Sciatic nerve (tissue), 2 donors: ENCODE measurements at regions not wholly inside any gene's neighbourhood (a gene's known extent, or its start where the extent isn't known, plus 50 kb on each side); places are given as distances from the start of the nearest gene placed in this dataset.
A peak's percentile ranks its signal among the peaks of the same experiment; 100 is the strongest.
"Not testable (repeated sequence)": the region's sequence is repeated elsewhere in the genome, so short reads cannot be mapped to it uniquely, and the experiment has no call there.

ENCODE experiments used
- ATAC-seq: fragments of 200-7000 bp; cut with Tn5 transposase; one replicate; pipeline ENCODE4 v1.9.1; 2020; ENCODE audit warnings: mild to moderate bottlenecking, moderate library complexity
- DNase-seq: peaks from one replicate; pipeline ENCODE4 v3.0.0-alpha.2; 2020; ENCODE audit warnings: low spot score
- intact Hi-C: fragments of 100-400 bp; cut with DNase I; formaldehyde crosslinking; loops from one replicate; pipeline ENCODE4 v1.14.2; 2022
- donor health status: DM: no; HTN: no; CAD: no.
- donor health status: DM: no; HTN: no; CAD: no.

DNA sequence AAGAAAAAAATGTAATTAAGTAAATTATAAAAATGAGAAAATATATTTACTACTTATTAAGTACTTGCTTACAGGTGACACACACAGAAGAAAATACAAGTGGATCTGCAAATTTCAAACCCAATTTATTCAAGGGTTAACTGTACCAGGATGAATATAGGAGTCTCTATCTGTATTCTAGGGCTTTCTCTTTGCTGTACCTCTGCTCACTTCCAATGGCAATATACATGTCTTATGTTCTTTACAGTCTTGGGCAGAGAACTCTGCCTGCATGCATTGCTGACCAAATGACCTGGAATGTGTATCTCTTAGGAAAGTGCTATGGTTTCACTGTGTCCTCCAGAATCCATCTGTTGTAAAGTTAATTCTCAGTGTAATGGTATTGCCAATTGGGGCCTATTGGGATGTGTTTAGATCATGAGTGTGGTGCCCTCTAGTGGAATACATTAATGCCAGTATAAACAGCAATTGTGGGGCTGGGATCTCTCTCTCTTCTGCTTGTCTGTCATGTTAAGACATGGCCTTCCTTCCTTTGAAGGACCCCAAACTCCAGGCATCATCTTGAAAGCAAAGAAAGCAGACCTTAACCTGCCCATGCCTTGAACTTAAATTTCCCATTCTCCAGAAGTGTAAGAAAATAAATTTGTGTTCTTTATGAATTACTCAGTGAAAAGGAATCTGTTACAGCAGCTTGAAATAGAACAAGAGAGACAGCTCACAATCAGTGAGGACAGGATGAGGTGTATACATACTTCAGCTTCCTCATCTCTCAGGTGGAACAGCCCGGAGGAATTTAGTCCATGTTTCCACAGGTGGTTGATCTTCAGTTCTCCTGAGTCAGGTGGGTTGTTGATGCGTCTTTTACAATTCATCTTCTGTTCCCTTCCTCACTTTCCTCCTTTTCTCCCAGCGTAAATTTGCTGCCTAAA lies 356.9 kb downstream of the RPIA start:
- intact Hi-C loops, DNase-seq: not testable (repeated sequence)
- ATAC-seq = peak; percentile 62

DNA sequence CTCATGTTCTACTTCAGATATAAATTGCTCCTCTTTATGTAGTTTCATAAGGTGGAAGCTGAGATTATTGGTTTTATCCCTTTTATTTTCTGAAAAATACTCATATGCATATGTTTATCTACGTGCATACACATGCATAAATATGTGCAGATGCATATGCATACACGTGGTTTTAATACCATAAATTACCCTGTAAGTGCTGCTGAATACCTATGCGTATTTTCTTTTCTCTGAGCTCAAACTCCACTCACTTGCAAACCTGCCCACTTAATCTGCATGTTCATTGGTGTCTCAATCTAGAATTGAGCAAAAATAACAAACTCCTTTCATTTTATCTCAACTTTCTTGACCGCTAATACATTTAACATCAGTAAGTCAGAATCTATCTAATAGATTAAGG lies 367.1 kb downstream of the RPIA start:
- intact Hi-C loops, ATAC-seq, DNase-seq: not testable (repeated sequence)

DNA sequence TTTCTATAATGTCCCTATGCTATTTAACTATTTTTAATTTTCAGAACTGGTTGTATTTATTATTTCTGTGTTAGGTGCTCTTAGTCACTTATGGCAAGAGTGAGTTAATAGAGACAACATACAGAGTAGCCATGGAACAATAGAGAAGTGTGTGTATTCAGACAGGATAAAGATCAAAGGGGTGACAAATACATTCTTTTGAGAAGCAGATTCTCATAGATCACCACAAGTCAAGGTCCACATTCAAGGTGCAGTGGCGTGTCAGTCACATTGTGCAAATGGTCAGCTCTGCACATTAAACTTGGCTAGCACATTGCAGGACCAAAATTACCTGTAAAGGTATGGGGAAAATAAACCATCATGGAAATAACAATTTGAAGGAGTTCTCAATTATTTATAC lies 369.7 kb downstream of the RPIA start:
- ATAC-seq, DNase-seq, intact Hi-C loops: not testable (repeated sequence)

GRCh38 chr2:89076771-89077170 lies 385.3 kb downstream of the RPIA start:
- DNase-seq, intact Hi-C loops, ATAC-seq: not testable (repeated sequence)

DNA sequence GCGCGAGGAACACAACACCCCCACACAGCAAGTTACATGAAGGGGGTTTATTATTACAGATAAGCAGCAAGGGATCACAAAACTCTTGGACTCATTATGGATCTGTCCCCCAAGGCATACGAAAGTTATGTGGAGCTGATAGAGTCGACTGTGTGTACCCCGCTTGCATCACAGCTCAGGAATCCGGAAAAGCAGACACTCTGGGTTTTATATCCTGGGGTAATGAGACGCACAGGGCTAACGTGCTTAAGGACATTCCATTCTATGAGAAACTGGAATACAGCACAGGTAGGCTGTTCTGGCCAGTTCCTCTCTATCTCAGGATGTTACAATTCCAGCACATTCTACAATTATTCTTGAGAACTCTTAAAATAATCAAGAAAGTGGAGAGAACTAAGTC lies 401.4 kb downstream of the RPIA start:
- ATAC-seq, DNase-seq, intact Hi-C loops: not testable (repeated sequence)

DNA sequence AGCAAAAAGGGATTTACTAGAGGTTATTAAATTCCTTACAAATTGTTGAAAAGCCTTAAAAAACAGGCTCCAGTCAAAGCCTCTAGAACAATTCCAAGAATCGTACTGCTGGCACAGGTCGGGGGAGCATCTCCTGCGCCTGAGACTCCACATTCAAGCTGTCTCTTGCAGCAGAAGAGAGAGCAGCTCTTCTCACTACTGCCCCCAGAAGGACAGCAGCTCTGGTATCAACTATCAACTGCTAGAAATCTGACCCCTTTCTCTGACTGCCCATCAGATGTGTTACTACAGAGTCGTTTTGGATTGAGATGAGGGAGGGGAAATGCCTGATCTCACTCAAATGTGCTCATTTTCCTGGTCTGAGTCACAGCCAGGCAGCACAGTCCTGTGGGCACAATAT lies 403.6 kb downstream of the RPIA start:
- intact Hi-C loops, DNase-seq, ATAC-seq: not testable (repeated sequence)

GRCh38 chr2:89102587-89102986 lies 411.1 kb downstream of the RPIA start:
- intact Hi-C loops, DNase-seq: not testable (repeated sequence)

DNA sequence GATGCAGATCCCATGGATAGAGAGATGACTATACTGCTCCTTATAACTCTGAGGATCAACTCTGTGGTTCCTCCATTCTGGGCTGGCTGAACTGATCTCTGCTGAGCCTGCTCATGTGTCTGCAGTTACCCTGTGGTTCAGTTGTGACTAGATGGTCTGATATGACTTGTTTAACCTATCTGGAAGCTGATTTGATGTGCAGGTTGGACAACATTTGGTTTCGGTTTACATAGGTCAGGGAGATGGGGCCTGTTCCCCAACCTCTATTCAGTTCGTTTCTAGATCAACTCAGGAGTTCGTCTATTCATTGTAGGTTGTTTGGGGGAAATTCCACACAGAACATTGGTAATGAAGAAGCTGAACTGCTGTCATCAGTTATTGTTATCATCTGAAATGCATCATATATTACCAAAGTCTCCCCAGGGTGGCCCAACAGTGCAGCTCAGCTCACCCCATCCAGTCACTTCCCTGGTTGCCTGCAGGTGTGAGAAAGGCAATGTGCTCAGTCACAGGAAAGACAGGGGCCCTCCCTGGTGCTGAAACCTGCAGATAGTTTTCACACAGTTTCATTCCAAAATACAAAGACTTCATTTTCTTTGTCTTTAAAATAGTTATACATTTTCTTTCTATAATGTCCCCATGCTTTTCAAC lies 415.0 kb downstream of the RPIA start:
- intact Hi-C loops, ATAC-seq, DNase-seq: not testable (repeated sequence)

More at GRCh38 chr2:89102587-89102986, 411.1 kb downstream of the RPIA start:
- ATAC-seq = not testable (repeated sequence)

GRCh38 chr2:89112434-89112833 lies 421.0 kb downstream of the RPIA start:
- intact Hi-C loops, DNase-seq, ATAC-seq: not testable (repeated sequence)

DNA sequence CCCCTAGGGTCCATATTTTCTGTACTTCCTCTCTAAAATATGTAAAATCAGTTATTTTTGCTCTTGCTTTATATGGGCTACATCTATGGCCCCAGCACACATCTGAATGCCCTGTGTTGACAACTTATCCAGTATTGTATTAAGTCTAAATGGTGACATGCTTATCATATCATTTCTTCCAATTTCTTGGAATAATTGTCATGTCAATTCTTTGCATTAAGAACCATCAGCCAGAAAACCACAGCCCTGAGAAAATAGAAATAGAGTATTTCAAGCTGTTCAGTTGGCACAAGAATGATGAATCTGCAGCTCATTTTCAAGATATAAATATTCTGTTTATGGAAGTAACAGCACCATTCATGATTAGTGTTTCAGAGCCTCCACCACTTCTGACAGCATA lies 421.8 kb downstream of the RPIA start:
- intact Hi-C loops, DNase-seq, ATAC-seq: not testable (repeated sequence)

- DNase-seq, ATAC-seq, intact Hi-C loops: not testable (repeated sequence)
Measured at GRCh38 chr2:89129440-89129839, 438.0 kb downstream of the RPIA start.

DNA sequence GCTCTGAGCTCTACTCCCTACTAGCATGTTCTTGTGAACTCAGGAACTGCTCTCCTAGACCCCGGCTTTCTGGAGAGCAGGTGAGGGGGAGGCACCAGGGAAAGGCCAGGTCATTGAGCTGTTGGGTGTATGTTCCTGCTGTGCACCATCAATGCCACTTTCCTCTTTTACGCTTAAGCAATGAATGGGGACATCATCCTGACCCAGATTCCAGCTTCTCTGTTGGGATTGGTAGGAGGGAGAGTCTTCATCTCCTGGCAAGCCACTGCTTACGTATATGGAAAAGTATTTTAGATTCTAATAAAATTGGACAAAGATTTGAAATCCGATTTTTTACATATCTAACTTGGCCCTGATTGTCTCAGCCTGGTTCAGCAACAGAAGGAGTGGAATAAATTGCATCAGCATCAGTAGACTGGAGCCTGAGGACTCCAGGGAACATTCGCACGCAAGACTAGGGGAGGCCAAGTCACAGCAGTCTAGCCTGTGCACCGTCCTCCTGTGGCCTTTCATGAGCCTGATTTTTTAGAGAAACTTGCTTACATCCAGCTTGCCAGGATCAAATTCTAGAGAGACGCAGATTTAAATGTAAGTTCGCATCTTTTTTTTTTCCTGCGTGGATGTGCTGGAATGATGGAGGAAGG lies 439.3 kb downstream of the RPIA start:
- DNase-seq, ATAC-seq, intact Hi-C loops: not testable (repeated sequence)

- DNase-seq, ATAC-seq, intact Hi-C loops: not testable (repeated sequence)
Measured at GRCh38 chr2:89142959-89143358, 451.5 kb downstream of the RPIA start.

- ATAC-seq, intact Hi-C loops, DNase-seq: not testable (repeated sequence)
Measured at GRCh38 chr2:89145342-89145741, 453.9 kb downstream of the RPIA start.

GRCh38 chr2:89148256-89148655 lies 456.8 kb downstream of the RPIA start:
- ATAC-seq, DNase-seq, intact Hi-C loops: not testable (repeated sequence)

DNA sequence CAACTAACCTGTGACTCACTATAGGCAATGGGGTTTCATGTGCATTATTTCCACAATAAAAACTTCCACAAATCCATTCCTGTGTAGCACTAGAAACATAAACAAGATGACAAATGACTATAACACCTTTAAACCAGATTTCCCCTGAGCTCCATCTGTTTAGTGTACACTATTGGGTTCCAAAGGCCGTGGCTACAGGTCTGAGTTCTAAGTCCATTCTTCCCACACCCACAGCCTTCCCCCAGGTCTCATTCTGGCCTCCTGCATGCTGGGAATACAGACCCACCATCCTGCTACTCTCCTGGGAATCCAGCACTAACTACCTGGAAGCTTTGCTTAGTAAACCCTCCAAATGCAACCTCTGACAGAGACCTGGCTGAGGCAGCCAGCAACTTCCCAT lies 460.2 kb downstream of the RPIA start:
- ATAC-seq, DNase-seq, intact Hi-C loops: not testable (repeated sequence)

- DNase-seq, ATAC-seq, intact Hi-C loops: not testable (repeated sequence)
Measured at GRCh38 chr2:89152501-89152900, 461.0 kb downstream of the RPIA start.

DNA sequence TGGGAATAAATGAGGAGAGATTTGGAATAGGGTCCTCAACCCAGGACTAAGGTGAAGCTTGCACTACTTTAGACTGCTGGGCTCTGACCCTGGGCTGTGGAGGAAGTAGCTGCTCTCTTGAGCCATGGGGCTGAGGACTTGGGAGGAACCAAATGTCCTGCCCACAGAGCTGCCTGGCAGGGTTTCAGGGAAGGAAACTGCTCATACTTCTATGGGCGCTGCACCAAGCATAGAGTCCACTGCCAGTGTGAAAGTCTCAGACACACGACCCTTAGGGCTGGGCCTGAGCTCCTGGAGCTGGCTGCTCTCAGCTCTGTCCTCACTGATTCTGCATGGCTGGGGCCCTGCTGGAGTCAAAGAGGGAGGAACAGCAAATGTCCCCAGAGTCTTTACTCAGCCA lies 461.7 kb downstream of the RPIA start:
- intact Hi-C loops, DNase-seq: not testable (repeated sequence)
- peak; percentile 57 for ATAC-seq

DNA sequence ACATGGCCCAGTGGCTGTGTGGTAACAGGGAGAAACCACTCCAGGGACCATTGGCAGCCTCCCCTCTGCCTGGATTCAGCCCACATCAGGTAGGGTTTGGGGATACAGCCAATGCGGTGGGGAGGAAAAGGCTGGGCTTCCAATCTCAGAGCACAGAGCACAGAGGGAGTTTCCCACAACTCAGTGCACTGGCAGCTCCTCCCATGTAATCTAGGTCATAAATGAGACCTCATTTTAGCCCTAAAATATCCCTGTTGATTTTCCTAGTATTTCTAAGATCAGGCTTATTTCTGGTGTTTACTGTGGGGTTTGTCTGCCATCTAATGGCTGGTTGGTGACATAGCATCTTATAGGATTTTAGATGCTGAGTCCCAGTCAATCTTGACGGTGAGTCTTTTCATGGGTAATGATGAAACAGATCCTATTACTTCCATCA lies 462.8 kb downstream of the RPIA start:
- DNase-seq, intact Hi-C loops: not testable (repeated sequence)
- peak; percentile 28 for ATAC-seq
